HL-60 (cell line): ENCODE measurements at regions not wholly inside any gene's neighbourhood (a gene's known extent, or its start where the extent isn't known, plus 50 kb on each side); places are given as distances from the start of the nearest gene placed in this dataset.

Experiments
- CTCF ChIP-seq: IDR thresholded peaks from one replicate; pipeline ENCODE4 v1.5.1; 2011; ENCODE audit warnings: low read length, control low read depth, inconsistent platforms; ENCODE audit not compliant: insufficient read depth
- POLR2AphosphoS5 ChIP-seq: IDR thresholded peaks from 2 replicates; pipeline ENCODE4 v1.6.1; 2012; ENCODE audit warnings: low read depth
- REST ChIP-seq: IDR thresholded peaks from 2 replicates; pipeline ENCODE4 v1.6.1; 2012; ENCODE audit warnings: low read depth; ENCODE audit not compliant: insufficient replicate concordance
- SPI1 ChIP-seq: IDR thresholded peaks from 2 replicates; pipeline ENCODE4 v1.6.1; 2012; ENCODE audit warnings: low read depth, mild to moderate bottlenecking, borderline replicate concordance

DNA sequence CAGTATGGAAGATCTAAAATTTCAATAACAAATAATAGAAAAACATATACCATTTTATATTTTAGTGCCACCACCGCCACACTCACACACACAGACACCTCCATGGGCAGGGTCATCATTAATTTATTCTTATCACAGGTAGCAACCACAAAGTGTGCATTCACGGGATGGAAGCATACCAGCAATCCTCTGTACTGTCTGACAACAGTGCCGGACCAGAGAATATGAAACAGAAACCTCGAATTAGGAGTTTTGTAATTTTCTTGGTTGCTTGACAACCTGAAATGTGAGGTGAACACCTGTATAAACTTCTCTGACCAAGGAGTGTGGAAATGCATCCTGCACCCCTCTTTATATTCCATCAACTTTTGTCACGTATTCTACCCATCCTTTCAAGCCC, 213.9 kb upstream of the KCNIP4 start:
- TF ChIP-seq POLR2AphosphoS5 (no peak), CTCF (no peak), REST (no peak), SPI1 (no peak)
